ENCODE measurements at regions not wholly inside any gene's neighbourhood (a gene's known extent, or its start where the extent isn't known, plus 50 kb on each side); places are given as distances from the start of the nearest gene placed in this dataset.

- TF ChIP-seq CEBPB (IDR thresholded peaks at IDR 0.05) (no peak), TAF1 (IDR thresholded peaks at IDR 0.05; ENCODE audit: low read depth) (no peak), RAD21 (IDR thresholded peaks at IDR 0.05; ENCODE audit: low read depth) (no peak), REST (IDR thresholded peaks at IDR 0.05; ENCODE audit: low read depth) (no peak), EGR1 (IDR thresholded peaks at IDR 0.05) (no peak), YY1 (IDR thresholded peaks at IDR 0.05; ENCODE audit: low read depth) (no peak), NFIC (IDR thresholded peaks at IDR 0.05) (no peak)
Observed at GRCh38 chr6:6897140-6897539, 210.6 kb upstream of the RREB1 start.

Data from Ishikawa (cell line).